ENCODE measurements at regions not wholly inside any gene's neighbourhood (a gene's known extent, or its start where the extent isn't known, plus 50 kb on each side); places are given as distances from the start of the nearest gene placed in this dataset.

GRCh38 chr2:181149056-181149455, 168.7 kb downstream of the UBE2E3 start:
- no peak for DNase-seq (ENCODE audit: low spot score)

- no peak for DNase-seq (ENCODE audit: low spot score)
These were observed 171.8 kb downstream of the UBE2E3 start for GRCh38 chr2:181152226-181152625.

GRCh38 chr2:181152701-181153100, 172.3 kb downstream of the UBE2E3 start:
- no peak for DNase-seq (ENCODE audit: low spot score)

GRCh38 chr2:181153886-181154285, 173.5 kb downstream of the UBE2E3 start:
- no peak for DNase-seq (ENCODE audit: low spot score)

- no peak for DNase-seq (ENCODE audit: low spot score)
These were observed 176.9 kb downstream of the UBE2E3 start for GRCh38 chr2:181157326-181157725.

GRCh38 chr2:181158427-181158826, 178.0 kb downstream of the UBE2E3 start:
- no peak for DNase-seq (ENCODE audit: low spot score)

- DNase-seq (ENCODE audit: low spot score): no peak
These were observed 181.2 kb downstream of the UBE2E3 start for GRCh38 chr2:181161615-181162014.

GRCh38 chr2:181163139-181163538, 182.7 kb downstream of the UBE2E3 start:
- DNase-seq (ENCODE audit: low spot score): no peak

- DNase-seq (ENCODE audit: low spot score): no peak
These were observed 183.3 kb downstream of the UBE2E3 start for GRCh38 chr2:181163691-181164090.

- DNase-seq (ENCODE audit: low spot score): no peak
These were observed 184.3 kb downstream of the UBE2E3 start for GRCh38 chr2:181164699-181165098.

GRCh38 chr2:181165199-181165868, 184.9 kb downstream of the UBE2E3 start:
- DNase-seq (ENCODE audit: low spot score): no peak

- peak; percentile 22 for DNase-seq (ENCODE audit: low spot score)
These were observed 189.1 kb downstream of the UBE2E3 start for GRCh38 chr2:181169503-181169902.

- no peak for DNase-seq (ENCODE audit: low spot score)
These were observed 189.9 kb downstream of the UBE2E3 start for GRCh38 chr2:181170256-181170655.

GRCh38 chr2:181172676-181173075, 192.3 kb downstream of the UBE2E3 start:
- DNase-seq (ENCODE audit: low spot score): no peak

- DNase-seq (ENCODE audit: low spot score): peak; percentile 85
These were observed 194.5 kb downstream of the UBE2E3 start for GRCh38 chr2:181174611-181175580.

- DNase-seq (ENCODE audit: low spot score): no peak
These were observed 196.1 kb downstream of the UBE2E3 start for GRCh38 chr2:181176540-181176939.

GRCh38 chr2:181177376-181177775, 197.0 kb downstream of the UBE2E3 start:
- DNase-seq (ENCODE audit: low spot score): no peak

- DNase-seq (ENCODE audit: low spot score): no peak
These were observed 197.7 kb downstream of the UBE2E3 start for GRCh38 chr2:181178130-181178529.

GRCh38 chr2:181178823-181179412, 198.5 kb downstream of the UBE2E3 start:
- no peak for DNase-seq (ENCODE audit: low spot score)

- DNase-seq (ENCODE audit: low spot score): no peak
These were observed 203.6 kb downstream of the UBE2E3 start for GRCh38 chr2:181183878-181184542.

GRCh38 chr2:181185421-181185820, 205.0 kb downstream of the UBE2E3 start:
- DNase-seq (ENCODE audit: low spot score): no peak

- DNase-seq (ENCODE audit: low spot score): no peak
These were observed 205.5 kb downstream of the UBE2E3 start for GRCh38 chr2:181185948-181186347.
